ENCODE measurements at regions not wholly inside any gene's neighbourhood (a gene's known extent, or its start where the extent isn't known, plus 50 kb on each side); places are given as distances from the start of the nearest gene placed in this dataset.
"Not testable (repeated sequence)": the region's sequence is repeated elsewhere in the genome, so short reads cannot be mapped to it uniquely, and the experiment has no call there.

GRCh38 chr3:81888914-81889557 lies 127.6 kb upstream of the GBE1 start:
- no peak for DNase-seq

GRCh38 chr3:81887448-81887847 lies 126.0 kb upstream of the GBE1 start:
- DNase-seq: no peak

GRCh38 chr3:81886081-81886480 lies 124.6 kb upstream of the GBE1 start:
- DNase-seq: no peak

- DNase-seq: no peak
Observed at GRCh38 chr3:81884791-81885190, 123.3 kb upstream of the GBE1 start.

GRCh38 chr3:81876826-81877225 lies 115.4 kb upstream of the GBE1 start:
- DNase-seq: no peak

GRCh38 chr3:81874738-81875137 lies 113.3 kb upstream of the GBE1 start:
- DNase-seq: no peak

GRCh38 chr3:81872566-81872965 lies 111.1 kb upstream of the GBE1 start:
- no peak for DNase-seq

- peak in 1 of 2 experiments; percentile 7 for DNase-seq
Observed at GRCh38 chr3:81871358-81872155, 110.1 kb upstream of the GBE1 start.

GRCh38 chr3:81869382-81869781 lies 107.9 kb upstream of the GBE1 start:
- no peak for DNase-seq

GRCh38 chr3:81868597-81868996 lies 107.2 kb upstream of the GBE1 start:
- no peak for DNase-seq

GRCh38 chr3:81867875-81868274 lies 106.4 kb upstream of the GBE1 start:
- DNase-seq: no peak

GRCh38 chr3:81865164-81865563 lies 103.7 kb upstream of the GBE1 start:
- not testable (repeated sequence) for DNase-seq

- DNase-seq: no peak
Observed at GRCh38 chr3:81864272-81864671, 102.8 kb upstream of the GBE1 start.

GRCh38 chr3:81863756-81864155 lies 102.3 kb upstream of the GBE1 start:
- no peak for DNase-seq

- no peak for DNase-seq
Observed at GRCh38 chr3:81861593-81861992, 100.1 kb upstream of the GBE1 start.

- DNase-seq: no peak
Observed at GRCh38 chr3:81859524-81859923, 98.1 kb upstream of the GBE1 start.

- no peak for DNase-seq
Observed at GRCh38 chr3:81853431-81853830, 92.0 kb upstream of the GBE1 start.

- no peak for DNase-seq
Observed at GRCh38 chr3:81851176-81851575, 89.7 kb upstream of the GBE1 start.

- DNase-seq: no peak
Observed at GRCh38 chr3:81846988-81847387, 85.5 kb upstream of the GBE1 start.

- no peak for DNase-seq
Observed at GRCh38 chr3:81841540-81841939, 80.1 kb upstream of the GBE1 start.

- DNase-seq: no peak
Observed at GRCh38 chr3:81839504-81840094, 78.2 kb upstream of the GBE1 start.

GRCh38 chr3:81838457-81838856 lies 77.0 kb upstream of the GBE1 start:
- no peak for DNase-seq

- DNase-seq: no peak
Observed at GRCh38 chr3:81837071-81837593, 75.7 kb upstream of the GBE1 start.

GRCh38 chr3:81829937-81830336 lies 68.5 kb upstream of the GBE1 start:
- DNase-seq: no peak

All from NCI-H2081 (cell line).